ENCODE measurements at regions not wholly inside any gene's neighbourhood (a gene's known extent, or its start where the extent isn't known, plus 50 kb on each side); places are given as distances from the start of the nearest gene placed in this dataset.

DNA sequence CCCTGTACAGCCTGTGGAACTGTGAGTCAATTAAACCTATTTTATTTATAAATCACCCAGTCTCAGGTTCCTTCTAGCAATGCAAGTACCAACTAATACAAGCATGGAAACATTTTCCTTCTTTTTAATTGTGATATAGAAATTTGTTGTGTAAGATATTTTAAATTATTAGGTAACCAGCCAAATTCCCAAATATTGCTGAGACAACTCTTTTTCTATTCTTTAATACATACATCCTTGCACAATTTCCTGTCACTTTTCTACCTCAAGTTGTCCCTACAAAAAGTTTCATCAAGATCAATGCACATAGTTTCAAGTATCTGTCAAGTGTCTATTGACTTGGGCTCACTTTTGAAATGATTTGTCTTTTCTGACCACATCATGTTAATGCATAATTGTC, 488.6 kb downstream of the ACTL7B start:
- no peak for TF ChIP-seq POLR2AphosphoS5 (IDR thresholded peaks at IDR 0.05)
- TF ChIP-seq EP300 (IDR thresholded peaks at IDR 0.05), result no peak
- TF ChIP-seq, protein P1, sequence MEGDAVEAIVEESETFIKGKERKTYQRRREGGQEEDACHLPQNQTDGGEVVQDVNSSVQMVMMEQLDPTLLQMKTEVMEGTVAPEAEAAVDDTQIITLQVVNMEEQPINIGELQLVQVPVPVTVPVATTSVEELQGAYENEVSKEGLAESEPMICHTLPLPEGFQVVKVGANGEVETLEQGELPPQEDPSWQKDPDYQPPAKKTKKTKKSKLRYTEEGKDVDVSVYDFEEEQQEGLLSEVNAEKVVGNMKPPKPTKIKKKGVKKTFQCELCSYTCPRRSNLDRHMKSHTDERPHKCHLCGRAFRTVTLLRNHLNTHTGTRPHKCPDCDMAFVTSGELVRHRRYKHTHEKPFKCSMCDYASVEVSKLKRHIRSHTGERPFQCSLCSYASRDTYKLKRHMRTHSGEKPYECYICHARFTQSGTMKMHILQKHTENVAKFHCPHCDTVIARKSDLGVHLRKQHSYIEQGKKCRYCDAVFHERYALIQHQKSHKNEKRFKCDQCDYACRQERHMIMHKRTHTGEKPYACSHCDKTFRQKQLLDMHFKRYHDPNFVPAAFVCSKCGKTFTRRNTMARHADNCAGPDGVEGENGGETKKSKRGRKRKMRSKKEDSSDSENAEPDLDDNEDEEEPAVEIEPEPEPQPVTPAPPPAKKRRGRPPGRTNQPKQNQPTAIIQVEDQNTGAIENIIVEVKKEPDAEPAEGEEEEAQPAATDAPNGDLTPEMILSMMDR (IDR thresholded peaks at IDR 0.05), result no peak
- TF ChIP-seq POLR2A (IDR thresholded peaks at IDR 0.05; ENCODE audit: low read depth), result no peak
- no peak for DNase-seq (ENCODE audit: extremely low spot score)
- intact Hi-C loops (cut with DNase I), result no loop called here
- H3K4me3 ChIP-seq, result no peak overlapping the region
- H3K4me1 ChIP-seq, result no peaks in the 10 kb centered on the region
- H3K27ac ChIP-seq (replicated peaks in 1 of 4), result no peak overlapping the region
- no peaks in the 10 kb centered on the region for H3K36me3 ChIP-seq
- no peaks in the 10 kb centered on the region for H3K9me3 ChIP-seq
- no peaks in the 10 kb centered on the region for H3K27me3 ChIP-seq

DNA sequence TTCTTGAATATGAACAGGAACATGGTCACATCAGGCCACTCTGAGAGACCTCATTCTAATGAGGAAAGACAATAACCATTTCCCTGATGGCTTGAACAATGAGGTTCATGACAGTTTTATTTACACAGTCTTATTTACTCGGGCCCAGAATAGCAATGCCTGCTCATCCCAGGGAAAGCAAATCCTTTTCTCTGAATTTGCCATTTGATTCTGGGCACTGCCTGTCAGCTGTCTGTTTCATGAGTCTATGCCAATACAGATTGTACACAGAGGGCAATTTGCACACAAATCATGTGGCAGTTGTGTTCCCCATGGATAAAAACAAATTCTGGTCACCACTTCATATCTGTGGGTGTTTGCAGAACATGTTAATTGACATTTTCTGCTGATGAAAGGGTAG, 492.5 kb downstream of the ACTL7B start:
- Histone ChIP-seq H3K4me3 (no peak overlapping the region), H3K36me3 (no peaks in the 10 kb centered on the region), H3K27ac (replicated peaks in 1 of 4) (no peak overlapping the region), H3K9me3 (no peaks in the 10 kb centered on the region), H3K27me3 (no peaks in the 10 kb centered on the region), H3K4me1 (no peaks in the 10 kb centered on the region)
- no peak for DNase-seq (ENCODE audit: extremely low spot score)
- intact Hi-C loops (cut with DNase I), result no loop called here
- no peak for TF ChIP-seq POLR2AphosphoS5 (IDR thresholded peaks at IDR 0.05)
- TF ChIP-seq EP300 (IDR thresholded peaks at IDR 0.05), result no peak
- 78% methylated on average over 1 of the region's 1 CpG for WGBS

DNA sequence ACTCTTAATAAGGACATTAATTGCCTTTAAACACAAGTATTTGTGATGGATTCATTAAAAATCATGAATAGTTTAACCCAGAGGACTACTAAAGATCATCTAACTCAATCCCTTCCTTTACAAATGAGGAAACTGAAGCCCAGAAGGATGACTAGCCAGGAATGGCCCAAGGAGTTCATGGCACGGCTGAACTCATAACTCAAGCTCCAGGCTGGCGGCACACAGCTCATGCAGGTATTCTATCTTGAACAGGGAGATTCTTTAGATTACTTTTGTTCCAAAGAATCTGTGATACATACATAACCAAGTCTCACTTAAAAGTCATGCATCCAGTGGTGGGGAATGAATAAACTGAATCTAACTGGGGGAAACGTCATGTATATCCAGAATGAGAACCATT, 495.5 kb downstream of the ACTL7B start:
- intact Hi-C loops (cut with DNase I), result no loop called here
- 87% methylated on average over 3 of the region's 3 CpGs for WGBS
- no peak for TF ChIP-seq POLR2AphosphoS5 (IDR thresholded peaks at IDR 0.05)
- TF ChIP-seq POLR2A (IDR thresholded peaks at IDR 0.05; ENCODE audit: low read depth), result no peak
- TF ChIP-seq, protein P1 (IDR thresholded peaks at IDR 0.05), result no peak
- no peak for TF ChIP-seq EP300 (IDR thresholded peaks at IDR 0.05)

DNA sequence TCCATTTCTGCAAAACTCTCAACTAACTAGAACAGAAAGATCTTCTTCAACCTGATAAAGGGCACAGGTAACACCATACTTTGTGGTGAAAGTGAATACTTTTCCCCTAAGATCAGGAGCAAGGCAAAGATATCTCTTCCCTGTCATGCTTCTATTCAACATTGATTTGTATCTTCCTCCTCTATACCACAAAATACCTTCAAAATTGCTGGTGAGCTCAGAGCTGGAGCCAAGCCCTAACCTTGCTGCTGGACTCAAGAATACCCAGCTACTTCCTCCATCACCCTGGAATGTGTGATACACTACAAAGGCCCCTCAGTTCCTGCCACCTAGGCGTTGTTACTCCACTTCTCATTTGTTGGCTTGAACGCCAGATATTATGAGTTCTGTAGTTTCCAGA, 499.0 kb downstream of the ACTL7B start:
- Histone ChIP-seq H3K4me3 (no peak overlapping the region), H3K36me3 (no peaks in the 10 kb centered on the region), H3K4me1 (no peaks in the 10 kb centered on the region), H3K27ac (replicated peaks in 1 of 4) (no peak overlapping the region), H3K27me3 (no peaks in the 10 kb centered on the region), H3K9me3 (no peaks in the 10 kb centered on the region)
- DNase-seq (ENCODE audit: extremely low spot score), result no peak
- WGBS, result 89% methylated on average over 2 of the region's 2 CpGs
- TF ChIP-seq POLR2AphosphoS5 (IDR thresholded peaks at IDR 0.05), result no peak
- TF ChIP-seq, protein P1 (IDR thresholded peaks at IDR 0.05), result no peak
- intact Hi-C loops (cut with DNase I), result no loop called here

More for the DNA sequence above, 495.5 kb downstream of the ACTL7B start:
- H3K27me3 ChIP-seq, result no peaks in the 10 kb centered on the region
- DNase-seq (ENCODE audit: extremely low spot score), result no peak
- H3K36me3 ChIP-seq, result no peaks in the 10 kb centered on the region
- no peaks in the 10 kb centered on the region for H3K4me1 ChIP-seq
- no peak overlapping the region for H3K4me3 ChIP-seq
- no peak overlapping the region for H3K27ac ChIP-seq (replicated peaks in 1 of 4)
- H3K9me3 ChIP-seq, result no peaks in the 10 kb centered on the region

DNA sequence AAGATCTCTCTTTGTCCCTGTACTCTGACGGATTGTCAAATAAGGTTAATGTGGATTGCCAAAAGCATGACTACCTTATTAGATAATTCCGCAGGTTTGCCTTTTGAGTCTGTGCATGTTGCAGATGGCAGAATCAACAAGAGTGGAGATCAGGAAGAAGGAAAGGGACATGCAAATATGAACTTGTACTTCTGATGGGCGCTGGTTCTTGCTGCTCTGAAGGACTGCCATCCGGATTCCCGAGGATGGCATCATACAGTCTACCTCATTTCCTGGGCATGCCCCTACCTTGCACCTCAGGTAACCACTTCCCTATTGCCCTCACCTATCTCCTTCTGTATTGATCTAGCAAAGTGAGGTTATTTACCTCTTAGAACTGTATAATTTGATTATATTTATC, 504.2 kb downstream of the ACTL7B start:
- TF ChIP-seq, protein P1 (IDR thresholded peaks at IDR 0.05), result no peak
- TF ChIP-seq EP300 (IDR thresholded peaks at IDR 0.05), result no peak
- TF ChIP-seq POLR2AphosphoS5 (IDR thresholded peaks at IDR 0.05), result no peak
- TF ChIP-seq POLR2A (IDR thresholded peaks at IDR 0.05; ENCODE audit: low read depth), result no peak
- no peaks in the 10 kb centered on the region for H3K9me3 ChIP-seq
- intact Hi-C loops (cut with DNase I), result no loop called here
- no peaks in the 10 kb centered on the region for H3K36me3 ChIP-seq
- no peak overlapping the region for H3K4me3 ChIP-seq
- H3K4me1 ChIP-seq, result peaks cover 0 to 14% (median 3%) of the 10 kb centered on the region in 4 donors
- H3K27ac ChIP-seq (replicated peaks in 1 of 4), result no peak overlapping the region
- 87% methylated on average over 5 of the region's 5 CpGs for WGBS
- no peak for DNase-seq (ENCODE audit: extremely low spot score)
- no peaks in the 10 kb centered on the region for H3K27me3 ChIP-seq
